Ureter (tissue), 1 donor: ENCODE measurements at regions not wholly inside any gene's neighbourhood (a gene's known extent, or its start where the extent isn't known, plus 50 kb on each side); places are given as distances from the start of the nearest gene placed in this dataset.
"Not testable (repeated sequence)": the region's sequence is repeated elsewhere in the genome, so short reads cannot be mapped to it uniquely, and the experiment has no call there.

Experiments used
- DNase-seq: peaks from one replicate; pipeline ENCODE4 v3.0.0-alpha.2; 2020; ENCODE audit warnings: low spot score
- donor health status: DM: yes; HTN: yes; CAD: no.

- DNase-seq = no peak
Measured at GRCh38 chr1:157262891-157263290, 124.7 kb upstream of the ETV3 start.

DNA sequence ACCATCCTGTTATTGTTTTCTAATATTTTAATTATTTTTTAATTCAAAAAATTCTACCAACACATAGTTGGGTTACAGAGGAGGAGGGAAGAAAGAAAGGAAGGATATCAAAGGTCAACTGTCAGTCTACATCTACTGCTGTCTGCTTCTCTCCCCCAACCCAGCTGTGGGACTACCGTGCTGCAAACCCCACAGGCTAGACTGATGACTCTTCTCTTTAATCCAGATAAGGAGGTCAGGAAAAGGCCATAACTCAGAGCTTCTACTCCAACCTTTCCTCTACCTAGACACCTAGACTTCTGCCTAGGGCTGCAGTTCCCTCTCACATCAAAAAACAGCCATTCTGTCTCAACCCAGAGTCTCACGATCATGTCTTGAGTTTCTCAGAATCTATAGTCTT, 124.2 kb upstream of the ETV3 start:
- DNase-seq = no peak

GRCh38 chr1:157255891-157256290, 117.7 kb upstream of the ETV3 start:
- not testable (repeated sequence) for DNase-seq

GRCh38 chr1:157254183-157254582, 116.0 kb upstream of the ETV3 start:
- DNase-seq = not testable (repeated sequence)

GRCh38 chr1:157252473-157252872, 114.3 kb upstream of the ETV3 start:
- DNase-seq = no peak

DNA sequence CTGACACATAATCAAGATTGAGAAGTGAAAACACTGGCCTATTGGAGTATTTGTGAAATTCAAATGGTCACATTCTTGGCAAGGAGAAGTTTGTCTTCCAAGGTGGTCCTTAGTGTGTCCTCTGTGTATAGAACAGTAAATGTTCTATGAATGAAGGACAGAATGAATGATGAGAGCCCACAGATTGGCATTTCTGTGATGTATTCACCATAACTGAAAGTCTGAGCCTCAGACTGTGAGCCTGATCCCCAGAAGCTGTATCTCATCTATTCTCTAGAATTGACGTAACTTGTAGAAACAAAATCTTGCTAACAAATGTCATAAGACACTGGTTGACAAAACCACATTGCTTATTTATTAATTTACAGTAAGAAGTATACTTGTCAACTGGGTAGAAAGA, 111.5 kb upstream of the ETV3 start:
- no peak for DNase-seq

GRCh38 chr1:157249326-157249725, 111.1 kb upstream of the ETV3 start:
- no peak for DNase-seq

DNA sequence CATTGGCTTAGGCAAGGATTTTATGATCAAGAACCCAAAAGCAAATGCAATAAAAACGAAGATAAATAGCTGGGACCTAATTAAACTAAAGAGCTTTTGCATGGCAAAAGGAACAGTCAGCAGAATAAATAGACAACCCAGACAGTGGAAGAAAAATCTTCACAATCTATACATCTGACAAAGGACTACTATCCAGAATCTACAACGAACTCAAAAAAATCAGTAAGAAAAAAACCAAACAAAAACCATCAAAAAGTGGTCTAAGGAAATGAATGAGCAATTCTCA, 109.5 kb upstream of the ETV3 start:
- not testable (repeated sequence) for DNase-seq

GRCh38 chr1:157247005-157247763, 109.0 kb upstream of the ETV3 start:
- DNase-seq = no peak

GRCh38 chr1:157245823-157246222, 107.6 kb upstream of the ETV3 start:
- peak; percentile 53 for DNase-seq

- no peak for DNase-seq
Measured at GRCh38 chr1:157241185-157241538, 103.0 kb upstream of the ETV3 start.

DNA sequence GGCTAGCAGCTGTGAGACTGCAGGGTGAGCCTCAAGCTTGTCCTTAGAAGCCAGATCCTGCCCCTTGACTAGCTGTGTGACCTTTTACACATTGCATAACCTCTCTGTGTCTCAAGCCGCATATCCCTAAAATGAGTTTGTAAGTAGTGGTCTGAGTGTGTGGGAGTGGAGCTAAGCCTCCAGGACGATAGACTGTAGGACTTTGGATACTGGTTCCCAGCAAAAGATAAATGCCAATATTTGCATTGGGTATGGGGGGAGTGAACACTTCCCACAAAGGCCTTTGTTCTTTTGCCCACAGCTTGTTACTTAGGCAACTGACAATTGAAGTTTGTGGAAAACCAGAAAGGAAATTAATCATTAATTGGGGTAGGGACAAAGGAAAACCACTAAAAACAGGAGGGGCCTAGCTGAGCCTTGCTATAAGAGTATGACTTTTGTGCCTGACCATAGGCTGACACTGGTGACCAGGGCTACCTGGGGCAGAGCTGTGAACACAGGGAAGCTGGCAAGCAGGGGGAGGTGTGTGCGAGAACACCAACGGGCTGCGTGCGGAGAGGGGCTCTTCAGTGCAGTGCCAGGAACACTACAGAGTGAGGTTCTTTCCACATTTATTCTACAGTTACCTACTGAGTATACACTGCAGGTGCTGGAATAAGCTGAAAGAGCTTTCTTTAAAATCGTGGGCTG, 102.4 kb upstream of the ETV3 start:
- no peak for DNase-seq

- no peak for DNase-seq
Measured at GRCh38 chr1:157239936-157240335, 101.7 kb upstream of the ETV3 start.

DNA sequence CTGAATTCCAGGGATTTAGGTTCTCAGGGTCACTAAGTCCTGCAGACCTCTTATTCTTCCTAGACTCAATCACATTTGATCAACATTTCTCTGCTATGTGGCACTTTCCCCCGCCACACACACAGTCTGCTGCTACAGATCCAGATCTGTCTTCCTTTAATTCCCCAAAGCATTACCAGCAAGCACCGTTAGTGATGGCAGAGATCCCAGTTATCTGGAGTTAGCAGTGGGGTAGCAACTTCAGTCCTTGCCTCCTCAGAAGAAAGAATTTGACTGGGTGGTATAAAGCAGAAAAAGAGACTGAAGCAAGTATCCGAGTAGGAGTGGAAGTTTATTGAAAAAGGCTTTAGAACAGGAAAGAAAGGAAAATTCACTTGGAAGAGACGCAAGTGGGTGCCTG, 100.4 kb upstream of the ETV3 start:
- no peak for DNase-seq

DNA sequence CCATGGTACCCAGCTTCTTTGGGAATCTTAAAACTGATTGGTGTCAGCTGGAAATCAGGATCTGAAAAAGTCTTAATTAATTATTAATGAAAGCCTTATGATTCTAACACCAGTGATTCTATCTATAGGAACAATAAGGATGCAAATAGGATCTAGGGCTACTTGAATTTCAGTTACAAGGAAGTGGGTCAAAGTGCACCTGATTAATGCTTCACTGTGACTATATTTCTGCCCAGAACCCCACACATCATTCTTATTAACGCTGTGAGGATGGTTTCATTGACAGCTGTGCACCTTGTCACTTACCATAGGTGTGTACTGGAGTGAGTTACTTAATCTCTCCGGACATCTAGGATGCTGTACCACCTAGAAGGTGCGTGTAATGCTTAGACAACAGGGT, 99.8 kb upstream of the ETV3 start:
- no peak for DNase-seq

DNA sequence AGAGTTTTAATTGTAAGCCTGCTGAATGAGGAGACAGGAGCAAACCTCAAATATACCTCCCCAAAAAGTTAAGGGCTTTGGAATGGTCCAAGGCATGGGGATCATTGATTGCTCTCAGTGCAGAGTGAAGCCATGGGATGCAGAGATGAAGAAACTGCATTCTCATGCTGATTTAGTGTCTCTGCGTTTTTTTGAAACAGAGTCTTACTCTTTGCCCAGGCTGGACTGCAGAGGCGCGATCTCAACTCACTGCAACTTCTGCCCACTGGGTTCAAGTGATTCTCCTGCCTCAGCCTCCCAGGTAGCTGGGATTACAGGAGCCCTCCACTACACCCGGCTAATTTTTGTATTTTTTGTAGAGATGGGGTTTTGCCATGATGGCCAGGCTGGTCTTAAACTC, 99.3 kb upstream of the ETV3 start:
- no peak for DNase-seq

GRCh38 chr1:157236072-157236471, 97.9 kb upstream of the ETV3 start:
- DNase-seq = no peak

- no peak for DNase-seq
Measured at GRCh38 chr1:157235307-157235706, 97.1 kb upstream of the ETV3 start.

- no peak for DNase-seq
Measured at GRCh38 chr1:157234705-157235273, 96.6 kb upstream of the ETV3 start.

DNA sequence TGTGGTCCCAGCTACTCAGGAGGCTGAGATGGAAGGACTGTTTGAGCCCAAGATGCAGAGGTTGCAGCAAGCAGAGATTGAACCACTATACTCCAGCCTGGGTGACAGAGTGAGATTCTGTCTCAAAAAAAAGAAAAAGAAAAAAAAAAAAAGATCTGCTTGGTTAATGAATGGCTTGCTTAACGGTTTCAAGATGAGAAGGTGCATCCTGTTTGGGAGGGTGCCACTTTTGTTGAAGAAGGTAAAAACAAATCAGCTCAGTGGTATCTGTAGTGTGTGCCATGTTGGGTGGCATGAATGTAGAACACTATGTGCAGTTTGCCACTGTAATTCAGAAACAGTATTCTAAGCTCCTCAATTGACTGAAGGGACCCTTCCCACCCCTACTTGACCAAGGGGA, 94.9 kb upstream of the ETV3 start:
- no peak for DNase-seq

- no peak for DNase-seq
Measured at GRCh38 chr1:157231846-157232525, 93.8 kb upstream of the ETV3 start.

DNA sequence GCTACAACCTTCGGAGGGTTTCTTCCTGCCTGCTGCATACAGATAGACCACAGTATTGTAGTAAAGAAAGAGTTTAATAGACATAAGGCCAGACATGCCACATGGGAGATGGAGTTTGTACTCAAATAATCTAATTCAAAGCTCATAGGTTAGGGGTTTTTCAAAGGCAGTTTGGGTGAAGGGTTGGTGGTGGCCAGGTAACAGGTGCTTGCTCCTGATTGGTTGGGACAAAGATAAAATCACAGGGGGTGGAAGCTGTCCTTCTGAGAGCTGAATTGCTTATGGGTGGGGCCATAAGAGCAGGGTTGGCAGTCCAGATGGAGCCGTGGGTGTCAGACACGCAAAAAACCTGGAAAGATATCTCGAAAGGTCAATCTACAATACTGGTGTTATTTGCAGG, 92.3 kb upstream of the ETV3 start:
- DNase-seq = no peak

- no peak for DNase-seq
Measured at GRCh38 chr1:157227700-157228099, 89.5 kb upstream of the ETV3 start.
